ENCODE measurements at regions not wholly inside any gene's neighbourhood (a gene's known extent, or its start where the extent isn't known, plus 50 kb on each side); places are given as distances from the start of the nearest gene placed in this dataset.

DNA sequence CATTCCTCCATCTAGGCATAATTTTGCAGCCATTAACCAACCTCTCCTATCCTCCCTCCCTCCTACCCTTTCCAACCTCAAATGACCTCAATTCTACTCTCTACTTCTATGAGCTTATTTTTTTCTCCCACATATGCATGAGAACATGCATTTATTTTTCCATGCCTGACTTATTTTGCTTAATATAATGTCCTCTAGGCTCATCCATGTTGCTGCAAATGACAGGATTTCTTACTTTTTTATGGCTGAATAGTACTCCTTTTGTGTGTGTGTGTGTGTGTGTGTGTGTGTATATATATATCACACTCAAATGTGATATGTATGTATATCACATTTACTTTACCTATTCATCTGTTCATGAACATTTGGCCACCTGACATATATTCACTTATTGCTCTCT lies 339.4 kb downstream of the SIPA1L2 start:
- TF ChIP-seq SUZ12 (IDR thresholded peaks at IDR 0.05; ENCODE audit: extremely low read depth, insufficient read depth, insufficient read length) (no peak), ZNF274 (IDR thresholded peaks at IDR 0.05; ENCODE audit: low read depth, low read length) (no peak)
